GM23338 (cell line): ENCODE measurements at regions not wholly inside any gene's neighbourhood (a gene's known extent, or its start where the extent isn't known, plus 50 kb on each side); places are given as distances from the start of the nearest gene placed in this dataset.

Experiments used
- ATAC-seq: fragments of 200-7000 bp; cut with Tn5 transposase; 3 replicates; pipeline ENCODE4 v1.9.1; 2020
- DNase-seq: peaks from one replicate; pipeline ENCODE4 v3.0.0-alpha.2; 2015; ENCODE audit warnings: low spot score
- H2AFZ ChIP-seq: fragments of 200-600 bp; sonication (generic); 2 replicates; pipeline ENCODE4 v1.8.0; 2016; ENCODE audit warnings: antibody characterized with exemption, mild to moderate bottlenecking, moderate library complexity
- H3F3A ChIP-seq: fragments of 200-600 bp; sonication (generic); replicated peaks from 2 replicates; pipeline ENCODE4 v1.8.0; 2017; ENCODE audit warnings: antibody characterized with exemption, mixed run types, low read depth
- H3K27ac ChIP-seq: fragments of 200-600 bp; sonication (generic); 2 replicates; pipeline ENCODE4 v1.6.1; 2016; ENCODE audit warnings: low read depth
- H3K27me3 ChIP-seq: fragments of 200-600 bp; sonication (generic); 2 replicates; pipeline ENCODE4 v1.8.0; 2016; ENCODE audit warnings: mild to moderate bottlenecking, mixed run types, moderate library complexity; ENCODE audit not compliant: insufficient read depth
- H3K36me3 ChIP-seq: fragments of 200-600 bp; sonication (generic); 2 replicates; pipeline ENCODE4 v1.8.0; 2016; ENCODE audit warnings: mild to moderate bottlenecking; ENCODE audit not compliant: insufficient read depth
- H3K4me1 ChIP-seq: fragments of 200-600 bp; sonication (generic); 2 replicates; pipeline ENCODE4 v1.8.0; 2016; ENCODE audit warnings: mild to moderate bottlenecking, moderate library complexity; ENCODE audit not compliant: insufficient read depth
- H3K4me2 ChIP-seq: fragments of 200-600 bp; sonication (generic); 2 replicates; pipeline ENCODE4 v1.7.1; 2017; ENCODE audit warnings: mixed run types
- H3K4me3 ChIP-seq: fragments of 200-600 bp; sonication (generic); 2 replicates; pipeline ENCODE4 v1.6.1; 2016; ENCODE audit warnings: mixed run types
- H3K79me2 ChIP-seq: fragments of 200-600 bp; sonication (generic); replicated peaks from 2 replicates; pipeline ENCODE4 v1.8.0; 2017; ENCODE audit warnings: mild to moderate bottlenecking; ENCODE audit not compliant: insufficient read depth
- H3K9me2 ChIP-seq: fragments of 200-600 bp; sonication (generic); 2 replicates; pipeline ENCODE4 v1.8.0; 2017; ENCODE audit not compliant: insufficient read depth
- H4K20me1 ChIP-seq: fragments of 200-600 bp; sonication (generic); replicated peaks from 2 replicates; pipeline ENCODE4 v1.8.0; 2017; ENCODE audit warnings: mild to moderate bottlenecking; ENCODE audit not compliant: insufficient read depth
- H3K27ac Mint-ChIP-seq: 2 replicates; pipeline ENCODE4 v1.8.0; 2020; ENCODE audit warnings: inconsistent platforms, mild to moderate bottlenecking, moderate library complexity, mixed read lengths
- H3K27me3 Mint-ChIP-seq: 3 replicates; pipeline ENCODE4 v1.8.0; 2022; ENCODE audit warnings: low read depth, mild to moderate bottlenecking, moderate library complexity, mixed read lengths, inconsistent platforms; ENCODE audit not compliant: insufficient read depth, poor library complexity
- H3K36me3 Mint-ChIP-seq: 3 replicates; pipeline ENCODE4 v1.8.0; 2021; ENCODE audit warnings: low read depth, mild to moderate bottlenecking, inconsistent platforms, moderate library complexity, mixed read lengths
- H3K4me1 Mint-ChIP-seq: 3 replicates; pipeline ENCODE4 v1.8.0; 2020; ENCODE audit warnings: mild to moderate bottlenecking, inconsistent platforms, mixed read lengths
- H3K4me3 Mint-ChIP-seq: 3 replicates; pipeline ENCODE4 v1.8.0; 2021; ENCODE audit warnings: moderate library complexity, mild to moderate bottlenecking, inconsistent platforms, mixed read lengths
- H3K9me3 Mint-ChIP-seq: 3 replicates; pipeline ENCODE4 v1.8.0; 2020; ENCODE audit warnings: moderate library complexity, mild to moderate bottlenecking, inconsistent platforms, mixed read lengths
- CREB1 ChIP-seq: fragments of 250-450 bp; sonication (Bioruptor Pico); IDR thresholded peaks from 2 replicates; pipeline ENCODE4 v1.5.0; 2020; ENCODE audit warnings: low read depth, mild to moderate bottlenecking, moderate library complexity
- CTCF ChIP-seq, 2 experiments: fragments of 200-600 bp in 1 of 2; sonication (generic) in 1 of 2; conservative IDR thresholded peaks; 2 replicates each; pipeline versions ENCODE4 v1.5.1 to v1.6.1; 2016 to 2017; ENCODE audit warnings: antibody characterized with exemption in 2 of 2, low read depth in 2 of 2, mild to moderate bottlenecking in 2 of 2, moderate library complexity in 1 of 2
- ETS1 ChIP-seq: IDR thresholded peaks from 2 replicates; pipeline ENCODE4 v1.6.1; 2016; ENCODE audit warnings: antibody characterized with exemption
- EZH2 ChIP-seq: fragments of 200-600 bp; sonication (generic); IDR thresholded peaks from one replicate; pipeline ENCODE4 v1.8.0; 2017; ENCODE audit warnings: antibody characterized with exemption, mild to moderate bottlenecking, low read depth; ENCODE audit not compliant: unreplicated experiment
- EZH2phosphoT487 ChIP-seq: fragments of 200-600 bp; sonication (generic); IDR thresholded peaks from one replicate; pipeline ENCODE4 v1.8.1; 2018; ENCODE audit warnings: antibody characterized with exemption; ENCODE audit not compliant: unreplicated experiment
- JUNB ChIP-seq: IDR thresholded peaks from one replicate; pipeline ENCODE4 v1.6.1; 2016; ENCODE audit warnings: antibody characterized with exemption; ENCODE audit not compliant: unreplicated experiment
- NANOG ChIP-seq: IDR thresholded peaks from 2 replicates; pipeline ENCODE4 v1.6.1; 2016; ENCODE audit warnings: antibody characterized with exemption, borderline replicate concordance
- POLR2AphosphoS5 ChIP-seq: IDR thresholded peaks from 2 replicates; pipeline ENCODE4 v1.6.1; 2016; ENCODE audit warnings: antibody characterized with exemption, low read depth
- REST ChIP-seq: IDR thresholded peaks from one replicate; pipeline ENCODE4 v1.6.1; 2018; ENCODE audit warnings: antibody characterized with exemption; ENCODE audit not compliant: unreplicated experiment
- STAT1 ChIP-seq: IDR thresholded peaks from one replicate; pipeline ENCODE4 v1.6.1; 2016; ENCODE audit warnings: antibody characterized with exemption; ENCODE audit not compliant: unreplicated experiment
- ZNF114 ChIP-seq: fragments of 250-450 bp; sonication (Bioruptor Pico); IDR thresholded peaks from 2 replicates; pipeline ENCODE4 v1.5.0; 2020; ENCODE audit warnings: mild to moderate bottlenecking, moderate library complexity

- ATAC-seq (no peak), DNase-seq (no peak)
- Mint-ChIP-seq H3K4me3 (no peak overlapping the region), H3K27me3 (no peaks in the 10 kb centered on the region), H3K4me1 (no peaks in the 10 kb centered on the region), H3K36me3 (no peaks in the 10 kb centered on the region), H3K27ac (no peak overlapping the region), H3K9me3 (peaks cover 5% of the 10 kb centered on the region; the same call in 1 of the 3 replicates)
- H3F3A ChIP-seq: no peaks in the 10 kb centered on the region
- TF ChIP-seq EZH2phosphoT487: no peak
- no peak for TF ChIP-seq CREB1 (CRISPR knock-in tag)
- TF ChIP-seq ZNF114: no peak
- no peak for TF ChIP-seq NANOG
- TF ChIP-seq REST: no peak
- no peak for TF ChIP-seq POLR2AphosphoS5
- TF ChIP-seq JUNB: no peak
- no peak for TF ChIP-seq CTCF (conservative IDR thresholded peaks at IDR 0.05; ENCODE audit: low read depth in 2 of 2)
- no peak for TF ChIP-seq EZH2
- no peak for TF ChIP-seq ETS1
- TF ChIP-seq STAT1: no peak
- peaks cover 9% of the 10 kb centered on the region; the same call in 1 of the 2 replicates for H3K9me2 ChIP-seq
- no peak overlapping the region for H3K4me3 ChIP-seq
- H4K20me1 ChIP-seq: no peaks in the 10 kb centered on the region
- H3K27me3 ChIP-seq: no peaks in the 10 kb centered on the region
- H3K79me2 ChIP-seq: no peaks in the 10 kb centered on the region
- H3K4me1 ChIP-seq: no peaks in the 10 kb centered on the region
- no peak overlapping the region for H3K4me2 ChIP-seq
- H2AFZ ChIP-seq: no peak overlapping the region
- H3K27ac ChIP-seq: no peak overlapping the region
- H3K36me3 ChIP-seq: no peaks in the 10 kb centered on the region
Observed at GRCh38 chr14:34208532-34208931, 253.5 kb downstream of the SPTSSA start.
